ENCODE measurements at regions not wholly inside any gene's neighbourhood (a gene's known extent, or its start where the extent isn't known, plus 50 kb on each side); places are given as distances from the start of the nearest gene placed in this dataset.

DNA sequence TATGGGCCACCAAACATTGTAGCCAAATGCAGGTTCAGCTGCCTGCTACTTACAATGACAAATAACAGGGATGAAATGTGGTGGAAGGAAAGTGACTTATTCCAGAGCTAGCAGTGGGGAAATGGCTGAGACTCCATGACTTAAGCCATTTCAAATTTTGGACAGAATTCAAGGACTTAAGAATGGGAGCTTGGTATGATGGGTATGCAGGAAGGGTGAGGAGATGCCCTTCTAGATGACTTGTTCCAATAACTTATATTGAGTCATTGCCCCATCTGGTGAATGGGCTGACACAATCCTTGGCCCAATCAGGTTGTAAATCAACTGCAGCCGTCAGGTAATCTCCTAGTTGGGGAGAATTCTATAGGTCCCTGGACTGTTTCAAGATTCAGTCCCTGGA, 230.7 kb upstream of the SGCD start:
- ATAC-seq, result no peak; the same call in 1 of the 3 replicates
- TF ChIP-seq ISL1 (CRISPR knock-in tag; IDR thresholded peaks at IDR 0.05), result peak; percentile 73
- no peak for TF ChIP-seq CSRNP3 (CRISPR knock-in tag; IDR thresholded peaks at IDR 0.05)

DNA sequence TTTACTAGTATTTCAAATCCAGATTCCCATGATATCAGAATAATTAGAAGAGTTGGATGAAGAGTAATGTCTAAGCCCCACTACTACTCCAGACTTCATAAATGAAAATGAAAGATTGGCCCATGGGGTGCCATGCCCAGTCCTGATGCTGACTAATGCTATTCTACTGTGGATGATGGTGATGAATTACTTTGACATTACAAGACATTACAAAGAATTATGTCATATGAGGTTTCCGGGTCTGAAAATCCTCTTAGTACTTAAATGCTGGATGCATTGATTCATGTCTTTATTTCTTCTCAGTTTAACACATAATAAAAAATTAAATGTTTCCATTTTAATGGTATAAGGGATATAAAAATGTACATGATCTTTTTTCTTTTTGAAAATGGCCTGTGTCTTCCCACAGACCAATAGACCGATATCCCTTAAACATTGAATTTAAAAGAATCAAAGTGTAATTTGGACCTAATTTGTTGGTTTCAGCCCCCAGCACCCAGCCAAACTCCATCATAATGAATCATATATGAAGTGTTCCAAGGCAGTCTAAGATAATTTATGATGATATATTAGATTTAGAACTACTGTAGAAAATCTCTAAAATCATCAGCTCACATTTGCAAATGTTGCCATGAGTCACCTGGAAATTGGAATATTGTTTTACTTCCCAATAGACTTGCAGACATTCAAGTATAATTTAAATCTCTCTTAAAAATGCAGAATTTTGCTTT, 223.6 kb upstream of the SGCD start:
- TF ChIP-seq, protein P1, sequence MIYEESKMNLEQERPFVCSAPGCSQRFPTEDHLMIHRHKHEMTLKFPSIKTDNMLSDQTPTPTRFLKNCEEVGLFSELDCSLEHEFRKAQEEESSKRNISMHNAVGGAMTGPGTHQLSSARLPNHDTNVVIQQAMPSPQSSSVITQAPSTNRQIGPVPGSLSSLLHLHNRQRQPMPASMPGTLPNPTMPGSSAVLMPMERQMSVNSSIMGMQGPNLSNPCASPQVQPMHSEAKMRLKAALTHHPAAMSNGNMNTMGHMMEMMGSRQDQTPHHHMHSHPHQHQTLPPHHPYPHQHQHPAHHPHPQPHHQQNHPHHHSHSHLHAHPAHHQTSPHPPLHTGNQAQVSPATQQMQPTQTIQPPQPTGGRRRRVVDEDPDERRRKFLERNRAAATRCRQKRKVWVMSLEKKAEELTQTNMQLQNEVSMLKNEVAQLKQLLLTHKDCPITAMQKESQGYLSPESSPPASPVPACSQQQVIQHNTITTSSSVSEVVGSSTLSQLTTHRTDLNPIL (CRISPR knock-in tag; IDR thresholded peaks at IDR 0.05; ENCODE audit: low read depth), result 0 out of 2 replicates have a peak, but pooled peaks have one; percentile 9
- TF ChIP-seq ZNF8 (CRISPR knock-in tag; IDR thresholded peaks at IDR 0.05) (no peak), ISL1 (CRISPR knock-in tag; IDR thresholded peaks at IDR 0.05) (peak; percentile 73), GLIS3 (CRISPR knock-in tag; IDR thresholded peaks at IDR 0.05) (no peak), TOX (CRISPR knock-in tag; IDR thresholded peaks at IDR 0.05; ENCODE audit: borderline replicate concordance) (no peak), PATZ1 (CRISPR knock-in tag; IDR thresholded peaks at IDR 0.05; ENCODE audit: borderline replicate concordance) (0 out of 2 replicates have a peak, but pooled peaks have one; percentile 20), ESRRG (CRISPR knock-in tag; IDR thresholded peaks at IDR 0.05) (no peak), ZFP30 (CRISPR knock-in tag; IDR thresholded peaks at IDR 0.05) (no peak), TCF4 (CRISPR knock-in tag; IDR thresholded peaks at IDR 0.05; ENCODE audit: borderline replicate concordance) (no peak), CSDC2 (CRISPR knock-in tag; IDR thresholded peaks at IDR 0.05) (no peak), CSRNP3 (CRISPR knock-in tag; IDR thresholded peaks at IDR 0.05) (no peak), SNAI2 (CRISPR knock-in tag; IDR thresholded peaks at IDR 0.05) (no peak), PPARA (CRISPR knock-in tag; IDR thresholded peaks at IDR 0.05; ENCODE audit: borderline replicate concordance) (no peak), ZNF70 (CRISPR knock-in tag; IDR thresholded peaks at IDR 0.05) (no peak), ARNTL (CRISPR knock-in tag; IDR thresholded peaks at IDR 0.05; ENCODE audit: borderline replicate concordance, low read depth) (no peak), ZNF565 (CRISPR knock-in tag; conservative IDR thresholded peaks at IDR 0.05; ENCODE audit: low read depth) (no peak), ZC3H10 (CRISPR knock-in tag; IDR thresholded peaks at IDR 0.05) (no peak), ZFP3 (CRISPR knock-in tag; IDR thresholded peaks at IDR 0.05) (no peak), BACH2 (CRISPR knock-in tag; IDR thresholded peaks at IDR 0.05; ENCODE audit: borderline replicate concordance) (no peak), OSR1 (CRISPR knock-in tag; IDR thresholded peaks at IDR 0.05) (no peak), RARB (CRISPR knock-in tag; IDR thresholded peaks at IDR 0.05) (no peak)
- TF ChIP-seq, protein P2, sequence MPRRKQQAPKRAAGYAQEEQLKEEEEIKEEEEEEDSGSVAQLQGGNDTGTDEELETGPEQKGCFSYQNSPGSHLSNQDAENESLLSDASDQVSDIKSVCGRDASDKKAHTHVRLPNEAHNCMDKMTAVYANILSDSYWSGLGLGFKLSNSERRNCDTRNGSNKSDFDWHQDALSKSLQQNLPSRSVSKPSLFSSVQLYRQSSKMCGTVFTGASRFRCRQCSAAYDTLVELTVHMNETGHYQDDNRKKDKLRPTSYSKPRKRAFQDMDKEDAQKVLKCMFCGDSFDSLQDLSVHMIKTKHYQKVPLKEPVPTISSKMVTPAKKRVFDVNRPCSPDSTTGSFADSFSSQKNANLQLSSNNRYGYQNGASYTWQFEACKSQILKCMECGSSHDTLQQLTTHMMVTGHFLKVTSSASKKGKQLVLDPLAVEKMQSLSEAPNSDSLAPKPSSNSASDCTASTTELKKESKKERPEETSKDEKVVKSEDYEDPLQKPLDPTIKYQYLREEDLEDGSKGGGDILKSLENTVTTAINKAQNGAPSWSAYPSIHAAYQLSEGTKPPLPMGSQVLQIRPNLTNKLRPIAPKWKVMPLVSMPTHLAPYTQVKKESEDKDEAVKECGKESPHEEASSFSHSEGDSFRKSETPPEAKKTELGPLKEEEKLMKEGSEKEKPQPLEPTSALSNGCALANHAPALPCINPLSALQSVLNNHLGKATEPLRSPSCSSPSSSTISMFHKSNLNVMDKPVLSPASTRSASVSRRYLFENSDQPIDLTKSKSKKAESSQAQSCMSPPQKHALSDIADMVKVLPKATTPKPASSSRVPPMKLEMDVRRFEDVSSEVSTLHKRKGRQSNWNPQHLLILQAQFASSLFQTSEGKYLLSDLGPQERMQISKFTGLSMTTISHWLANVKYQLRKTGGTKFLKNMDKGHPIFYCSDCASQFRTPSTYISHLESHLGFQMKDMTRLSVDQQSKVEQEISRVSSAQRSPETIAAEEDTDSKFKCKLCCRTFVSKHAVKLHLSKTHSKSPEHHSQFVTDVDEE (CRISPR knock-in tag; IDR thresholded peaks at IDR 0.05), result no peak
- TF ChIP-seq, protein P3, sequence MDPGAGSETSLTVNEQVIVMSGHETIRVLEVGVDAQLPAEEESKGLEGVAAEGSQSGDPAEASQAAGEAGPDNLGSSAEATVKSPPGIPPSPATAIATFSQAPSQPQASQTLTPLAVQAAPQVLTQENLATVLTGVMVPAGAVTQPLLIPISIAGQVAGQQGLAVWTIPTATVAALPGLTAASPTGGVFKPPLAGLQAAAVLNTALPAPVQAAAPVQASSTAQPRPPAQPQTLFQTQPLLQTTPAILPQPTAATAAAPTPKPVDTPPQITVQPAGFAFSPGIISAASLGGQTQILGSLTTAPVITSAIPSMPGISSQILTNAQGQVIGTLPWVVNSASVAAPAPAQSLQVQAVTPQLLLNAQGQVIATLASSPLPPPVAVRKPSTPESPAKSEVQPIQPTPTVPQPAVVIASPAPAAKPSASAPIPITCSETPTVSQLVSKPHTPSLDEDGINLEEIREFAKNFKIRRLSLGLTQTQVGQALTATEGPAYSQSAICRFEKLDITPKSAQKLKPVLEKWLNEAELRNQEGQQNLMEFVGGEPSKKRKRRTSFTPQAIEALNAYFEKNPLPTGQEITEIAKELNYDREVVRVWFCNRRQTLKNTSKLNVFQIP (CRISPR knock-in tag; IDR thresholded peaks at IDR 0.05; ENCODE audit: borderline replicate concordance, low read depth), result no peak
- ATAC-seq, result peak; percentile 66

All from SK-N-SH treated with all-trans-retinoic acid at 6 μM for 48 hours (cell line).